ENCODE measurements at regions not wholly inside any gene's neighbourhood (a gene's known extent, or its start where the extent isn't known, plus 50 kb on each side); places are given as distances from the start of the nearest gene placed in this dataset.

GRCh38 chr10:37634351-37634880 lies 223.0 kb downstream of the ZNF248 start:
- no peak overlapping the region for H3K4me3 ChIP-seq (ENCODE audit: low read depth, low read length)
- no peaks in the 10 kb centered on the region for H3K4me1 ChIP-seq
- no peak for TF ChIP-seq CTCF (IDR thresholded peaks at IDR 0.05; ENCODE audit: low read depth, low read length)
- no peaks in the 10 kb centered on the region for H3K27me3 ChIP-seq
- H3K9me3 ChIP-seq, result no peaks in the 10 kb centered on the region
- no peaks in the 10 kb centered on the region for H3K36me3 ChIP-seq
- no peak for DNase-seq

GRCh38 chr10:37632641-37633040 lies 224.8 kb downstream of the ZNF248 start:
- H3K4me1 ChIP-seq, result no peaks in the 10 kb centered on the region
- no peak for TF ChIP-seq CTCF (IDR thresholded peaks at IDR 0.05; ENCODE audit: low read depth, low read length)
- H3K27me3 ChIP-seq, result no peaks in the 10 kb centered on the region
- no peaks in the 10 kb centered on the region for H3K36me3 ChIP-seq
- no peak overlapping the region for H3K4me3 ChIP-seq (ENCODE audit: low read depth, low read length)
- DNase-seq, result no peak
- no peaks in the 10 kb centered on the region for H3K9me3 ChIP-seq

- TF ChIP-seq CTCF (IDR thresholded peaks at IDR 0.05; ENCODE audit: low read depth, low read length), result no peak
- no peaks in the 10 kb centered on the region for H3K36me3 ChIP-seq
- H3K4me3 ChIP-seq (ENCODE audit: low read depth, low read length), result no peak overlapping the region
- DNase-seq, result no peak
- H3K27me3 ChIP-seq, result no peaks in the 10 kb centered on the region
- no peaks in the 10 kb centered on the region for H3K9me3 ChIP-seq
- H3K4me1 ChIP-seq, result no peaks in the 10 kb centered on the region
These were observed 233.9 kb downstream of the ZNF248 start for GRCh38 chr10:37623506-37623905.

- no peaks in the 10 kb centered on the region for H3K36me3 ChIP-seq
- no peaks in the 10 kb centered on the region for H3K27me3 ChIP-seq
- TF ChIP-seq CTCF (IDR thresholded peaks at IDR 0.05; ENCODE audit: low read depth, low read length), result no peak
- no peak for DNase-seq
- H3K9me3 ChIP-seq, result no peaks in the 10 kb centered on the region
- no peak overlapping the region for H3K4me3 ChIP-seq (ENCODE audit: low read depth, low read length)
- no peaks in the 10 kb centered on the region for H3K4me1 ChIP-seq
These were observed 238.1 kb downstream of the ZNF248 start for GRCh38 chr10:37619336-37619735.

- H3K36me3 ChIP-seq, result no peaks in the 10 kb centered on the region
- no peak for TF ChIP-seq CTCF (IDR thresholded peaks at IDR 0.05; ENCODE audit: low read depth, low read length)
- H3K4me1 ChIP-seq, result no peaks in the 10 kb centered on the region
- H3K9me3 ChIP-seq, result no peaks in the 10 kb centered on the region
- no peak overlapping the region for H3K4me3 ChIP-seq (ENCODE audit: low read depth, low read length)
- H3K27me3 ChIP-seq, result no peaks in the 10 kb centered on the region
- DNase-seq, result no peak
These were observed 269.1 kb downstream of the ZNF248 start for GRCh38 chr10:37588299-37588698.

- H3K4me1 ChIP-seq, result no peaks in the 10 kb centered on the region
- TF ChIP-seq CTCF (IDR thresholded peaks at IDR 0.05; ENCODE audit: low read depth, low read length), result no peak
- no peaks in the 10 kb centered on the region for H3K9me3 ChIP-seq
These were observed 272.8 kb downstream of the ZNF248 start for GRCh38 chr10:37584643-37585042.

More at GRCh38 chr10:37584643-37585042, 272.8 kb downstream of the ZNF248 start:
- no peaks in the 10 kb centered on the region for H3K36me3 ChIP-seq
- no peaks in the 10 kb centered on the region for H3K27me3 ChIP-seq
- no peak for DNase-seq
- no peak overlapping the region for H3K4me3 ChIP-seq (ENCODE audit: low read depth, low read length)
